OCI-LY7 (cell line): ENCODE measurements at regions not wholly inside any gene's neighbourhood (a gene's known extent, or its start where the extent isn't known, plus 50 kb on each side); places are given as distances from the start of the nearest gene placed in this dataset.

Source experiments
- BruUV-seq: library from RNA; stranded (reverse); fragments of 400-500 nt; replicated peaks from 2 replicates; lab custom pipeline; 2021; lab: Mats Ljungman, UMichigan
- CTCF ChIA-PET: fragments of 300-600 bp; sonication (Branson Sonifier 250); formaldehyde crosslinking; loops from one replicate; lab custom pipeline; 2022; ENCODE audit warnings: antibody characterized with exemption; ENCODE audit not compliant: unreplicated experiment; lab: Charles Lee
- POLR2A ChIA-PET: fragments of 300-600 bp; sonication (Branson Sonifier 250); formaldehyde crosslinking; loops from one replicate; lab custom pipeline; 2022; ENCODE audit warnings: antibody characterized with exemption; lab: Charles Lee
- DNase-seq: peaks from one replicate; pipeline ENCODE4 v3.0.0-alpha.2; 2015; ENCODE audit warnings: low spot score
- H2AFZ ChIP-seq: fragments of 200-600 bp; sonication (generic), shearing (Covaris generic); 2 replicates; pipeline ENCODE4 v1.6.1; 2014; ENCODE audit warnings: mild to moderate bottlenecking, antibody characterized with exemption, low read length, moderate library complexity
- H3K27ac ChIP-seq: fragments of 200-600 bp; sonication (generic); 2 replicates; pipeline ENCODE4 v1.5.1; 2014; ENCODE audit warnings: mixed run types, low read depth, mild to moderate bottlenecking, moderate library complexity, low read length, inconsistent platforms; ENCODE audit not compliant: poor library complexity, severe bottlenecking
- H3K36me3 ChIP-seq: fragments of 200-600 bp; sonication (generic); 2 replicates; pipeline ENCODE4 v1.6.1; 2014; ENCODE audit warnings: mild to moderate bottlenecking, antibody characterized with exemption, low read length, moderate library complexity, mixed read lengths; ENCODE audit not compliant: insufficient read depth
- H3K4me1 ChIP-seq: fragments of 200-600 bp; sonication (generic); 2 replicates; pipeline ENCODE4 v1.5.1; 2014; ENCODE audit warnings: mild to moderate bottlenecking, low read length; ENCODE audit not compliant: insufficient read depth, poor library complexity, severe bottlenecking
- H3K4me2 ChIP-seq: fragments of 200-600 bp; sonication (generic); 2 replicates; pipeline ENCODE4 v1.6.1; 2014; ENCODE audit warnings: mild to moderate bottlenecking, low read length
- H3K4me3 ChIP-seq: fragments of 200-600 bp; sonication (generic); 2 replicates; pipeline ENCODE4 v1.5.1; 2014; ENCODE audit warnings: mild to moderate bottlenecking, low read depth, low read length; ENCODE audit not compliant: poor library complexity, severe bottlenecking
- H3K79me2 ChIP-seq: fragments of 200-600 bp; sonication (generic); 2 replicates; pipeline ENCODE4 v1.6.1; 2016; ENCODE audit warnings: low read depth, mild to moderate bottlenecking, low read length, moderate library complexity, mixed read lengths; ENCODE audit not compliant: insufficient read depth
- H3K9me2 ChIP-seq: fragments of 200-600 bp; sonication (generic); 2 replicates; pipeline ENCODE4 v1.6.1; 2016; ENCODE audit warnings: mild to moderate bottlenecking, low read length, mixed read lengths; ENCODE audit not compliant: insufficient read depth
- H3K9me3 ChIP-seq: fragments of 200-600 bp; sonication (generic); 2 replicates; pipeline ENCODE4 v1.6.1; 2014; ENCODE audit warnings: mild to moderate bottlenecking, mixed run types, low read length, mixed read lengths
- H4K20me1 ChIP-seq: fragments of 200-600 bp; sonication (generic); 2 replicates; pipeline ENCODE4 v1.6.1; 2014; ENCODE audit warnings: mild to moderate bottlenecking, antibody characterized with exemption, low read length, moderate library complexity, mixed read lengths; ENCODE audit not compliant: insufficient read depth
- EZH2phosphoT487 ChIP-seq: fragments of 200-600 bp; sonication (generic); IDR thresholded peaks from 2 replicates; pipeline ENCODE4 v1.6.1; 2018; ENCODE audit warnings: low read depth, borderline replicate concordance, mild to moderate bottlenecking, mixed run types, antibody characterized with exemption, low read length, moderate library complexity, mixed read lengths
- intact Hi-C: fragments of 100-400 bp; cut with micrococcal nuclease; formaldehyde crosslinking; loops from one replicate; pipeline ENCODE4 v1.10.0; 2022; ENCODE audit not compliant: unreplicated experiment
- TF ChIP-seq, protein P1 (sequence below): fragments of 200-600 bp; sonication (generic); conservative IDR thresholded peaks from 2 replicates; pipeline ENCODE4 v1.5.1; 2014; ENCODE audit warnings: mild to moderate bottlenecking, antibody characterized with exemption, low read length, moderate library complexity, mixed read lengths

DNA sequence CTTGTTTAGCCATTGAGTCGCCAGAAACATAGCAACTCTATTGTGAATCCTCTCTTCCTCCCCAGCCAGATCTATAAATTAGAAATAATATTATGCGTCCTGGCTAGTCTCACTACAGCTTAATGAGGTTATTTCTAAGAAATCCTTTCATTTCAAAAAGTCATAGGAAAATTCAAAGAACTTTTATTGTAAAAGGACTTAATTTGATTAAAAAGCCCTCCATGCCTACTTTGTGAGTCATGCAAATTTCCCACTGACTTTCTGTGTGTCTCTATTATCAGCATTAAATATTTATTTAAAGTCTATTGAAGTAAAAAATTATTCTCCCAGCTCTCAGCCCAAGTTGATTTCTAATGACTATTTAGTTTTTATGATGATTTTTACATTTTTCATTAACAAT is 160.7 kb downstream of the PHLDA1 start:
- intact Hi-C loops, result no loop called here
- Histone ChIP-seq H3K4me2 (no peak overlapping the region), H3K9me3 (no peaks in the 10 kb centered on the region), H3K27ac (no peak overlapping the region), H3K9me2 (no peaks in the 10 kb centered on the region), H4K20me1 (no peaks in the 10 kb centered on the region), H3K4me1 (no peaks in the 10 kb centered on the region), H3K36me3 (no peaks in the 10 kb centered on the region), H3K79me2 (no peaks in the 10 kb centered on the region), H3K4me3 (no peak overlapping the region), H2AFZ (no peak overlapping the region)
- no TSS peak for BruUV-seq
- POLR2A ChIA-PET, result interaction anchor here (0.6 to 1.4 kb wide), 6 partner anchors 11 to 435 kb away, joined by 3 to 7 read pairs (median 4); no protein-coding TSS in a partner anchor
- no peak for DNase-seq
- CTCF ChIA-PET, result no interaction called here
- no peak for TF ChIP-seq EZH2phosphoT487
- TF ChIP-seq, protein P1, sequence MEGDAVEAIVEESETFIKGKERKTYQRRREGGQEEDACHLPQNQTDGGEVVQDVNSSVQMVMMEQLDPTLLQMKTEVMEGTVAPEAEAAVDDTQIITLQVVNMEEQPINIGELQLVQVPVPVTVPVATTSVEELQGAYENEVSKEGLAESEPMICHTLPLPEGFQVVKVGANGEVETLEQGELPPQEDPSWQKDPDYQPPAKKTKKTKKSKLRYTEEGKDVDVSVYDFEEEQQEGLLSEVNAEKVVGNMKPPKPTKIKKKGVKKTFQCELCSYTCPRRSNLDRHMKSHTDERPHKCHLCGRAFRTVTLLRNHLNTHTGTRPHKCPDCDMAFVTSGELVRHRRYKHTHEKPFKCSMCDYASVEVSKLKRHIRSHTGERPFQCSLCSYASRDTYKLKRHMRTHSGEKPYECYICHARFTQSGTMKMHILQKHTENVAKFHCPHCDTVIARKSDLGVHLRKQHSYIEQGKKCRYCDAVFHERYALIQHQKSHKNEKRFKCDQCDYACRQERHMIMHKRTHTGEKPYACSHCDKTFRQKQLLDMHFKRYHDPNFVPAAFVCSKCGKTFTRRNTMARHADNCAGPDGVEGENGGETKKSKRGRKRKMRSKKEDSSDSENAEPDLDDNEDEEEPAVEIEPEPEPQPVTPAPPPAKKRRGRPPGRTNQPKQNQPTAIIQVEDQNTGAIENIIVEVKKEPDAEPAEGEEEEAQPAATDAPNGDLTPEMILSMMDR, result no peak

DNA sequence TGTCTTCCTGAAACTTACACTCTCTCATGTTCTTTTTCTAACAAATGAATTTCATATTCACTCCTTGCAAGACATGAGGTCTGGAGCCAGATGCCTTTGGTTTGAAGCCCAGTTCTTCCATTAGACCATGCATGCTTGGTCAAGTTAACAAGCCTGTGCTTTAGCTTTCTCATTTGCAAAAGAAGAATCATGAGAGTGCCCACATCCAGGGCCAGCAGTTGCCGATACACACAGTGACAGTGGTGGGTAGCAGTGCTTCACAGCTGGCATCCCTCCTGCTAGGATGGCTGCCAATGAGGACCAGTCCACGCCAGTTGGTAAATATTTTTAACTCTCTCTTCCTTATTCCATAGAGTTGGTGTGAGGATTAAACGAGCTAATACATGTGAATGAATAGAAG is 163.1 kb downstream of the PHLDA1 start:
- Histone ChIP-seq H3K36me3 (no peaks in the 10 kb centered on the region), H3K9me2 (no peaks in the 10 kb centered on the region), H3K4me2 (no peak overlapping the region), H2AFZ (no peak overlapping the region), H3K4me1 (no peaks in the 10 kb centered on the region), H4K20me1 (no peaks in the 10 kb centered on the region), H3K9me3 (no peaks in the 10 kb centered on the region), H3K79me2 (no peaks in the 10 kb centered on the region), H3K27ac (no peak overlapping the region), H3K4me3 (no peak overlapping the region)
- ChIA-PET POLR2A (interaction anchor here (1.1 kb wide), 1 partner anchor 19 kb away, joined by 3 read pairs; no protein-coding TSS in a partner anchor), CTCF (no interaction called here)
- intact Hi-C loops, result no loop called here
- TF ChIP-seq EZH2phosphoT487, result no peak
- TF ChIP-seq, protein P1, result no peak
- no TSS peak for BruUV-seq
- no peak for DNase-seq

DNA sequence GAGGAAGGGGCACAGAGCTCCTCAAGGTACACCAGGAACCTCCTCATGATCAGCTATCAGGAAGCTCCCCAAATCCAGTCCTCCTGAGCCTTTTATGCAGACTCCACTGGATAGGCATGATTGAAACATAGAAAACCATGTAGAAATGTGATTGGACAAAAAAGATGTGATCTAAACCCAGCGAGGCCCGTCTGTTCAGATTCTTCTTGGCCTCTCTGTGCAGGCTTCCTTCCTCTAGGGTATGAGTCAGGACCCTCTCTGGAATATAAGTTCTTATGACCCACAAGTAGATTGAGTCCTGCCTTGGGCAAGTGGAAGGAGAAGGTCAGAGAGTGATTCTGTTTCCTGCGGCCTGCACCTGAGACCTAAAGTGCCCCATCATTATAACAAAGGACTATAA is 166.3 kb downstream of the PHLDA1 start:
- Histone ChIP-seq H3K79me2 (no peaks in the 10 kb centered on the region), H2AFZ (no peak overlapping the region), H3K9me3 (no peaks in the 10 kb centered on the region), H3K4me2 (no peak overlapping the region), H3K27ac (no peak overlapping the region), H3K9me2 (no peaks in the 10 kb centered on the region), H4K20me1 (no peaks in the 10 kb centered on the region), H3K4me1 (no peaks in the 10 kb centered on the region), H3K4me3 (no peak overlapping the region), H3K36me3 (no peaks in the 10 kb centered on the region)
- ChIA-PET POLR2A (no interaction called here), CTCF (no interaction called here)
- TF ChIP-seq, protein P1, result no peak
- TF ChIP-seq EZH2phosphoT487, result no peak
- intact Hi-C loops, result no loop called here
- BruUV-seq, result no TSS peak
- DNase-seq, result no peak
